ENCODE measurements at regions not wholly inside any gene's neighbourhood (a gene's known extent, or its start where the extent isn't known, plus 50 kb on each side); places are given as distances from the start of the nearest gene placed in this dataset.

DNA sequence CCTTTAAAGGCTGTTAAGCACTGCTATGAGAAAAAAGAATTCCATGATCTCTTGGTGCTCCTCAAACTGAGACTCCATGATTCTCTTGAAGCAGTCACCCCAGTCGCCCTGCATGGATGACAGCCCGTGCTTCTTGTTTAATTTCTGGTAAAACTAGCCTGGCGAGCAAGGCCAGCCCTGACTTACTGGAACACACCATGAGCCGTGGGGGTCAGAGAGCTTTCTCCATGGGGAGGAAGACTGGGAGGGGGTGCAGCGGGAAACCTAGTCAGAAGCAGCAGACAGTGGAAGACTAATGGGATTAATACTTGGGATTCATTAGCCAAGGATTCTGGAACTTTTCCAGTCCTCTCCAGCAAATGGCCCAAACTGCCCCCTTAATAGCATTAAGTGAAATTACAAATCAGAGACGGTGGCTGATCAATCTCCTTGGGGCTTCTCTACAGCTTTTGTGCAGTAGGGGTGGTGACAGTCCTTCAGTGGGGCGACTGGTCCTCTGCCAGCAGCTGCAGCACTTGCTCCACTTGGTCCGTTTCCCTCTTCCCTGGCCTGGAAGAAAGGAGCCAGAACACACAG lies 57.2 kb upstream of the LRRN2 start (continued):
- TF ChIP-seq, protein P1, sequence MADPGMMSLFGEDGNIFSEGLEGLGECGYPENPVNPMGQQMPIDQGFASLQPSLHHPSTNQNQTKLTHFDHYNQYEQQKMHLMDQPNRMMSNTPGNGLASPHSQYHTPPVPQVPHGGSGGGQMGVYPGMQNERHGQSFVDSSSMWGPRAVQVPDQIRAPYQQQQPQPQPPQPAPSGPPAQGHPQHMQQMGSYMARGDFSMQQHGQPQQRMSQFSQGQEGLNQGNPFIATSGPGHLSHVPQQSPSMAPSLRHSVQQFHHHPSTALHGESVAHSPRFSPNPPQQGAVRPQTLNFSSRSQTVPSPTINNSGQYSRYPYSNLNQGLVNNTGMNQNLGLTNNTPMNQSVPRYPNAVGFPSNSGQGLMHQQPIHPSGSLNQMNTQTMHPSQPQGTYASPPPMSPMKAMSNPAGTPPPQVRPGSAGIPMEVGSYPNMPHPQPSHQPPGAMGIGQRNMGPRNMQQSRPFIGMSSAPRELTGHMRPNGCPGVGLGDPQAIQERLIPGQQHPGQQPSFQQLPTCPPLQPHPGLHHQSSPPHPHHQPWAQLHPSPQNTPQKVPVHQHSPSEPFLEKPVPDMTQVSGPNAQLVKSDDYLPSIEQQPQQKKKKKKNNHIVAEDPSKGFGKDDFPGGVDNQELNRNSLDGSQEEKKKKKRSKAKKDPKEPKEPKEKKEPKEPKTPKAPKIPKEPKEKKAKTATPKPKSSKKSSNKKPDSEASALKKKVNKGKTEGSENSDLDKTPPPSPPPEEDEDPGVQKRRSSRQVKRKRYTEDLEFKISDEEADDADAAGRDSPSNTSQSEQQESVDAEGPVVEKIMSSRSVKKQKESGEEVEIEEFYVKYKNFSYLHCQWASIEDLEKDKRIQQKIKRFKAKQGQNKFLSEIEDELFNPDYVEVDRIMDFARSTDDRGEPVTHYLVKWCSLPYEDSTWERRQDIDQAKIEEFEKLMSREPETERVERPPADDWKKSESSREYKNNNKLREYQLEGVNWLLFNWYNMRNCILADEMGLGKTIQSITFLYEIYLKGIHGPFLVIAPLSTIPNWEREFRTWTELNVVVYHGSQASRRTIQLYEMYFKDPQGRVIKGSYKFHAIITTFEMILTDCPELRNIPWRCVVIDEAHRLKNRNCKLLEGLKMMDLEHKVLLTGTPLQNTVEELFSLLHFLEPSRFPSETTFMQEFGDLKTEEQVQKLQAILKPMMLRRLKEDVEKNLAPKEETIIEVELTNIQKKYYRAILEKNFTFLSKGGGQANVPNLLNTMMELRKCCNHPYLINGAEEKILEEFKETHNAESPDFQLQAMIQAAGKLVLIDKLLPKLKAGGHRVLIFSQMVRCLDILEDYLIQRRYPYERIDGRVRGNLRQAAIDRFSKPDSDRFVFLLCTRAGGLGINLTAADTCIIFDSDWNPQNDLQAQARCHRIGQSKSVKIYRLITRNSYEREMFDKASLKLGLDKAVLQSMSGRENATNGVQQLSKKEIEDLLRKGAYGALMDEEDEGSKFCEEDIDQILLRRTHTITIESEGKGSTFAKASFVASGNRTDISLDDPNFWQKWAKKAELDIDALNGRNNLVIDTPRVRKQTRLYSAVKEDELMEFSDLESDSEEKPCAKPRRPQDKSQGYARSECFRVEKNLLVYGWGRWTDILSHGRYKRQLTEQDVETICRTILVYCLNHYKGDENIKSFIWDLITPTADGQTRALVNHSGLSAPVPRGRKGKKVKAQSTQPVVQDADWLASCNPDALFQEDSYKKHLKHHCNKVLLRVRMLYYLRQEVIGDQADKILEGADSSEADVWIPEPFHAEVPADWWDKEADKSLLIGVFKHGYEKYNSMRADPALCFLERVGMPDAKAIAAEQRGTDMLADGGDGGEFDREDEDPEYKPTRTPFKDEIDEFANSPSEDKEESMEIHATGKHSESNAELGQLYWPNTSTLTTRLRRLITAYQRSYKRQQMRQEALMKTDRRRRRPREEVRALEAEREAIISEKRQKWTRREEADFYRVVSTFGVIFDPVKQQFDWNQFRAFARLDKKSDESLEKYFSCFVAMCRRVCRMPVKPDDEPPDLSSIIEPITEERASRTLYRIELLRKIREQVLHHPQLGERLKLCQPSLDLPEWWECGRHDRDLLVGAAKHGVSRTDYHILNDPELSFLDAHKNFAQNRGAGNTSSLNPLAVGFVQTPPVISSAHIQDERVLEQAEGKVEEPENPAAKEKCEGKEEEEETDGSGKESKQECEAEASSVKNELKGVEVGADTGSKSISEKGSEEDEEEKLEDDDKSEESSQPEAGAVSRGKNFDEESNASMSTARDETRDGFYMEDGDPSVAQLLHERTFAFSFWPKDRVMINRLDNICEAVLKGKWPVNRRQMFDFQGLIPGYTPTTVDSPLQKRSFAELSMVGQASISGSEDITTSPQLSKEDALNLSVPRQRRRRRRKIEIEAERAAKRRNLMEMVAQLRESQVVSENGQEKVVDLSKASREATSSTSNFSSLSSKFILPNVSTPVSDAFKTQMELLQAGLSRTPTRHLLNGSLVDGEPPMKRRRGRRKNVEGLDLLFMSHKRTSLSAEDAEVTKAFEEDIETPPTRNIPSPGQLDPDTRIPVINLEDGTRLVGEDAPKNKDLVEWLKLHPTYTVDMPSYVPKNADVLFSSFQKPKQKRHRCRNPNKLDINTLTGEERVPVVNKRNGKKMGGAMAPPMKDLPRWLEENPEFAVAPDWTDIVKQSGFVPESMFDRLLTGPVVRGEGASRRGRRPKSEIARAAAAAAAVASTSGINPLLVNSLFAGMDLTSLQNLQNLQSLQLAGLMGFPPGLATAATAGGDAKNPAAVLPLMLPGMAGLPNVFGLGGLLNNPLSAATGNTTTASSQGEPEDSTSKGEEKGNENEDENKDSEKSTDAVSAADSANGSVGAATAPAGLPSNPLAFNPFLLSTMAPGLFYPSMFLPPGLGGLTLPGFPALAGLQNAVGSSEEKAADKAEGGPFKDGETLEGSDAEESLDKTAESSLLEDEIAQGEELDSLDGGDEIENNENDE (IDR thresholded peaks at IDR 0.05; ENCODE audit: insufficient replicate concordance, low read length), result no peak
- TF ChIP-seq TBP (IDR thresholded peaks at IDR 0.05; ENCODE audit: low read depth, low read length) (no peak), JUN (IDR thresholded peaks at IDR 0.05; ENCODE audit: low read depth, low read length) (no peak)
